Neural cell (in vitro differentiated cells): ENCODE measurements at regions not wholly inside any gene's neighbourhood (a gene's known extent, or its start where the extent isn't known, plus 50 kb on each side); places are given as distances from the start of the nearest gene placed in this dataset.

Experiments
- EP300 ChIP-seq: fragments of 450-650 bp; conservative IDR thresholded peaks from 2 replicates; pipeline ENCODE4 v1.6.1; 2014; ENCODE audit warnings: antibody characterized with exemption, mild to moderate bottlenecking, moderate library complexity; ENCODE audit not compliant: poor library complexity, severe bottlenecking
- MXI1 ChIP-seq: fragments of 450-650 bp; conservative IDR thresholded peaks from 2 replicates; pipeline ENCODE4 v1.6.1; 2014; ENCODE audit warnings: antibody characterized with exemption, mild to moderate bottlenecking; ENCODE audit not compliant: poor library complexity, severe bottlenecking
- POLR2AphosphoS5 ChIP-seq: IDR thresholded peaks from 2 replicates; pipeline ENCODE4 v1.6.1; 2012
- RAD21 ChIP-seq: fragments of 450-650 bp; conservative IDR thresholded peaks from 2 replicates; pipeline ENCODE4 v1.6.1; 2014; ENCODE audit warnings: antibody characterized with exemption, mild to moderate bottlenecking, moderate library complexity
- TAF1 ChIP-seq: IDR thresholded peaks from 2 replicates; pipeline ENCODE4 v1.6.1; 2012; ENCODE audit warnings: low read depth
- TF ChIP-seq, protein P1 (sequence below): fragments of 450-650 bp; IDR thresholded peaks from 2 replicates; pipeline ENCODE4 v1.5.1; 2014; ENCODE audit warnings: antibody characterized with exemption, mild to moderate bottlenecking, moderate library complexity; ENCODE audit not compliant: poor library complexity, severe bottlenecking
- TF ChIP-seq, protein P2 (sequence below): IDR thresholded peaks from 2 replicates; pipeline ENCODE4 v1.6.1; 2012; ENCODE audit warnings: borderline replicate concordance

DNA sequence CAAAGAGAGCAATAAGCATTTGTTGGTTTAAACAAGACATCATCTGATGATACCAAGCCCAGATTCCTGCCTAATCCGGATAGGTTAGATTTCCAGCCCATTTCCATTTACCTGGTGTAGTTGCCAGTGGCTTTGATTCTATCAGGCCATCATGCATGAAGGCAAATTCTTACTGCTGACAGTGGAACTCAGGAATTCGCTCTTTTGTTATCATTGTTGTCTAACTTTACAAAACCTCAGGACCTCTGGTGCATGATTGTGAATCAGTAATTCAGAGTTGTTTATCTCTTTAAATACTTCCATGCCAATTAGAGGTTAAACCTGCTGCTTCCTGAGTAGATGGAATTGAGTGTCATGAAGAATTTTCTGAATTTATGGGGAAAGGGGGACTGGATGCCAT is 76.5 kb downstream of the C9orf152 start:
- no peak for TF ChIP-seq TAF1
- TF ChIP-seq, protein P1, sequence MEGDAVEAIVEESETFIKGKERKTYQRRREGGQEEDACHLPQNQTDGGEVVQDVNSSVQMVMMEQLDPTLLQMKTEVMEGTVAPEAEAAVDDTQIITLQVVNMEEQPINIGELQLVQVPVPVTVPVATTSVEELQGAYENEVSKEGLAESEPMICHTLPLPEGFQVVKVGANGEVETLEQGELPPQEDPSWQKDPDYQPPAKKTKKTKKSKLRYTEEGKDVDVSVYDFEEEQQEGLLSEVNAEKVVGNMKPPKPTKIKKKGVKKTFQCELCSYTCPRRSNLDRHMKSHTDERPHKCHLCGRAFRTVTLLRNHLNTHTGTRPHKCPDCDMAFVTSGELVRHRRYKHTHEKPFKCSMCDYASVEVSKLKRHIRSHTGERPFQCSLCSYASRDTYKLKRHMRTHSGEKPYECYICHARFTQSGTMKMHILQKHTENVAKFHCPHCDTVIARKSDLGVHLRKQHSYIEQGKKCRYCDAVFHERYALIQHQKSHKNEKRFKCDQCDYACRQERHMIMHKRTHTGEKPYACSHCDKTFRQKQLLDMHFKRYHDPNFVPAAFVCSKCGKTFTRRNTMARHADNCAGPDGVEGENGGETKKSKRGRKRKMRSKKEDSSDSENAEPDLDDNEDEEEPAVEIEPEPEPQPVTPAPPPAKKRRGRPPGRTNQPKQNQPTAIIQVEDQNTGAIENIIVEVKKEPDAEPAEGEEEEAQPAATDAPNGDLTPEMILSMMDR, result no peak
- TF ChIP-seq, protein P2, sequence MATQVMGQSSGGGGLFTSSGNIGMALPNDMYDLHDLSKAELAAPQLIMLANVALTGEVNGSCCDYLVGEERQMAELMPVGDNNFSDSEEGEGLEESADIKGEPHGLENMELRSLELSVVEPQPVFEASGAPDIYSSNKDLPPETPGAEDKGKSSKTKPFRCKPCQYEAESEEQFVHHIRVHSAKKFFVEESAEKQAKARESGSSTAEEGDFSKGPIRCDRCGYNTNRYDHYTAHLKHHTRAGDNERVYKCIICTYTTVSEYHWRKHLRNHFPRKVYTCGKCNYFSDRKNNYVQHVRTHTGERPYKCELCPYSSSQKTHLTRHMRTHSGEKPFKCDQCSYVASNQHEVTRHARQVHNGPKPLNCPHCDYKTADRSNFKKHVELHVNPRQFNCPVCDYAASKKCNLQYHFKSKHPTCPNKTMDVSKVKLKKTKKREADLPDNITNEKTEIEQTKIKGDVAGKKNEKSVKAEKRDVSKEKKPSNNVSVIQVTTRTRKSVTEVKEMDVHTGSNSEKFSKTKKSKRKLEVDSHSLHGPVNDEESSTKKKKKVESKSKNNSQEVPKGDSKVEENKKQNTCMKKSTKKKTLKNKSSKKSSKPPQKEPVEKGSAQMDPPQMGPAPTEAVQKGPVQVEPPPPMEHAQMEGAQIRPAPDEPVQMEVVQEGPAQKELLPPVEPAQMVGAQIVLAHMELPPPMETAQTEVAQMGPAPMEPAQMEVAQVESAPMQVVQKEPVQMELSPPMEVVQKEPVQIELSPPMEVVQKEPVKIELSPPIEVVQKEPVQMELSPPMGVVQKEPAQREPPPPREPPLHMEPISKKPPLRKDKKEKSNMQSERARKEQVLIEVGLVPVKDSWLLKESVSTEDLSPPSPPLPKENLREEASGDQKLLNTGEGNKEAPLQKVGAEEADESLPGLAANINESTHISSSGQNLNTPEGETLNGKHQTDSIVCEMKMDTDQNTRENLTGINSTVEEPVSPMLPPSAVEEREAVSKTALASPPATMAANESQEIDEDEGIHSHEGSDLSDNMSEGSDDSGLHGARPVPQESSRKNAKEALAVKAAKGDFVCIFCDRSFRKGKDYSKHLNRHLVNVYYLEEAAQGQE, result no peak
- TF ChIP-seq EP300, result no peak
- no peak for TF ChIP-seq RAD21
- no peak for TF ChIP-seq POLR2AphosphoS5
- no peak for TF ChIP-seq MXI1
